ENCODE measurements at regions not wholly inside any gene's neighbourhood (a gene's known extent, or its start where the extent isn't known, plus 50 kb on each side); places are given as distances from the start of the nearest gene placed in this dataset.
"Not testable (repeated sequence)": the region's sequence is repeated elsewhere in the genome, so short reads cannot be mapped to it uniquely, and the experiment has no call there.

DNA sequence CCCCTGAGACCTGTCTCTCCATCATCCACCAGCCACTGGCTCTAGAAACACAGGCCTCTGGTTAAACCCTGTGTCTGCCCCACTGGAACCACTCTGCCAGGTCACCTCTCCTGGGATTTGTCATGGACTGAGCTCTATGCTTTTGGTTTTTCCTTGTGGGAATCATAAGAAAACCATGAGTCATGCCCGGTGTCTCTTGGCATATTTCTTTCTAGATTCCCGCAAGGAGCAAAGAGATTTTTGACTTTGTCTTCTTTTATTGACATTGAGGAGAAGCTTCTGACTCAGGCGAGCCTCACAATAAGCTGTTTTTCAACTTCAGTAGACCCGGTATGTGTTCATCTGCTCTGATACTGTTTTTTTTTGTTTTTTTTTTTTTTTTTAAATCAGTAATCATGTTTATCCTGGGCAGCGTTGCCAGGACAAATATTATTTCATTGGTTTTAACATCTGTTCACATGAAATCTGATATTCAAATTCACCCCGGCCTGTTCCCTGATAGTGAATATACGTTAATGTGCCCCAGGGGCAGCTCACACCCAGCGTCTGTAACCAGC, 207.1 kb downstream of the ACKR3 start:
- DNase-seq: no peak

DNA sequence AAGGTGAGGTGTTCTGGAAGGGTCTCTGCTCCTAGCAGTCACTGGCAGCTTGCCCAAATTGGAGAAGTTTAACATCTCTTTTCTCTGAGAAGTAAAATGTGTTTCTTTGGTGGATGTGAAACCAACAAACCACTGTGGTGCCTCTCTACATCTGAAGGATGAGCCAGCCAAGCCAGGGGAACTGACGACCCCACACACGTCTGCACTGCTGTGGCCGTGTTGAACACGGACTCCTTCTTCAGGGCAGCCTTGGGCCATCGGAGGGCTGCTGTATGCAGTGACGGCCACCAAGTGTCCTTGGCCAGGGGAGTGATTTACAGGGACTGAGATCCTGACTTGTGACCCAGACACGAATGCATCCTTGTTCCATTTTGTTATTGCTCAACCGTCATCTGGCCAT, 207.8 kb downstream of the ACKR3 start:
- no peak for DNase-seq

DNA sequence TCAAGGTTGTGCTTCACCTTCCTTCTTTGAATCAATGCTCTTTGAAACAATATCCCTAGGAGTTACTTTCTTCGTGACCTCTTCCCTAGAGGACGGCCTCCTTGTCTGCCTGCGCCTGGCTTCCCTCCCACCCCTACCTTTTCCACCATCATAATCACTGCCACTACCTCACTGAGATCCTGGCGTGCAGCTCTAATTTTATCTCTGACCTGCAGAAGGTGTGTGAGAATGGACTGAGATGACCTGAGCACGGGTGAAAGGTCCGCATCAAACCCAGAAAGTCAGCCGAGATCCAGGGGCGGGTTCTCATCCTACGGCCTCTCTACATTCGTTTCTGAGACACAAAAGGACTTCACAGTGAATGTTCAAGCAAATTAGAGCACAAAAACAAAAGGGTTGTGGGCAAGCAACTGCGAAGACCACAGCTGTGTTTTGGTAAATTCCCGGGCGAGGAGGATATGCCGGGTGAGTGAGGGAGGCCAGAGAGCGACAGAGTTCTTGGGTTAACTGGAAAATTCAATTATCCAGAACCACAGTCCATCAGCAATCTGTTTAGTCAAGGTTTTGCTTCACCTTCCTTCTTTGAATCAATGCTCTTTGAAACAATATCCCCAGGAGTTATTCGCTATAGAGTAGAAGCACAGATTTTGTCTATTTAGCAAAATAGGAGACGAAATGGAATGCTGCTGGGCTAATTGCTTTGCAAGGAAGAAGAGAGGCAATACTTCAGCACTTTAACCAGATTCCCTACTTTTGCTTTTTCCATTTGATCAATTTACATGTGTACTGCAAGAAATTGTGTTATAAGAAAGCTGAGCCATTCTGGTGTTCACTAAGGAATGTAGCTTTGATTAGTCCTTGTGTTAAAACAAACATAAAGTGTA, 212.6 kb downstream of the ACKR3 start:
- no peak for DNase-seq

DNA sequence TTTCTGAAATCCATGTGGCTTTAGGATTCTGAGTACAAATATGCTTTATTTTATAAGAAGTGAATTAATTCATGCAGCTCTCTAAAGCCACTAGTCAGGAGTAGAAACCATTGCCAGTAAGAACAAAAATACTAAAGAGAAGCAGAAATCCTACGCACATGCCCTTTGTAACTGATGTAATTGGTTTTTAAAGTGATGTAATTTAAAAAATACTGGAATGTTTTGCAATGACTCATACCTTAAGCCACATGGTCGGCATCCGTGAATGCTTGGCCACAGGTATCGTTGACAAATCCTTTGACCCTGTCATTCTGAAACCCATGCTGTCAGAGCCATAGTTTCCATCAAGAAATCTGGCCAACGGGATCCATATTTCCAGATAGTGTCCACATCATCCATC, 213.3 kb downstream of the ACKR3 start:
- DNase-seq: no peak

DNA sequence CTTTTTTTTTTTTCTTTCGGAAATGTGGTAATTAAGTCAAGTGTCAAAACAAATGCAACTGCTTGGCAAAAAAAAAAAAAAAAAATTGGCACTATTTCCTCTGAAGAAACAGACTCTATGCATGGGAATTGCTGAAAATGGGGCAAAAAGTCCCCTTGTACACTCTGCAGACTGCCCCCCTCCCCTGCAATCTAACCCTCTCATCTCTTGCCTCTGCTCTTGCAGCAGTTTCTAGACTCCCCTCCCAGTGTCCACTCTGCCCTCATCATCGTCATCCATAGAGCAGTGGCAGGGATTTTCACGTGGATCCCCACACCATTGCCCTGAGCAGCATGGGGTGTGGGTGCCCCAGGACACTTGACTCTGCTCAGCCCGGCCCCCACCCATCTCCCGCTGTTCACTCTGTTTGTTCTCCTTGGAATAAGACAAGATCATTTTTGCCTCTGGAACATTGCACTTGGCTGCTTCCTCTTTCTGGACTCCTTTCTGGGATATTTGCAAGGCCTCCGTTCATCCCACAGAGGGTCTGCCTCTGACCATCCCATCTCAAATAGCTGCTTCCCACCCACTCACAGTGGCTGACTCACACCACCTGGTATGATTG, 213.9 kb downstream of the ACKR3 start:
- DNase-seq: no peak

DNA sequence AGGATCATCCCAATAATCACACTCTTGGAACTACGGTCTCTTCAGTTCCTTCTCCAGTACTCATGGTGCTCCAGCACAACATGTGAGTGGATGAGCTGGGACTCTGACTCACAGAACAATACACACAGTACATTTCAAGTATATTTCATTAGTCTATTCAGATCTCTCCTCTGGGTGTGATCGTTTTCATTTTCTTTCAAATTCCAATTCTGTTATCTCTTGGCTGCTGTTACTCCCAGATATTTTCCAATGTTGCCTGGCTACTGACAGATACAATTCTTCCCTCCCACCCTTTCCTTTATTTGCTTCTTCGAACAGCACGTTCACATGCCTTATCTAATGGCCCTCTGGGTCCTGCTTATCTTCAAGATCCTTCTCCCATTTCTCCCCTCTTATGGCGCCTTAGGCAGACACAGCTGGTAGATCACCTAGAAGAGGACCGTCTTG, 216.0 kb downstream of the ACKR3 start:
- no peak for DNase-seq

DNA sequence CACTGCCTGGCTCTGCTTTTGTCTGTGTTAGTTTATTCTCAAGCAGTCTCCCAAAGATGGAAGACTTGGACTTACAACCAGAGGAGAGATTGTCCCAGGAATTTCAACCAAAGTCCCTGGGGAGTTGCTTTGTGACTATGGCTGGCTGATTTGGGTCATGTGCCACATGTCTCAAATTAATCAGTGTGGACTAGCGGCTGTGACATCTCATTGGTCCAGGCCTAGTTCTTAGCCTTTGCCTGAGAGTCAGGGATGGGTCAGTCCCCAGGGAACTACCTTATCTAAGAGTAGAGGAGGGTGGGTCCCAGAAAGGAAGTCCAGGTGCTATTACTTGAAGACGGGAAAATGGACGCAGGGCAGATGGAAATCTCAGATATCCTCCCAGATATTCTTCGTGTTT, 217.1 kb downstream of the ACKR3 start:
- no peak for DNase-seq

DNA sequence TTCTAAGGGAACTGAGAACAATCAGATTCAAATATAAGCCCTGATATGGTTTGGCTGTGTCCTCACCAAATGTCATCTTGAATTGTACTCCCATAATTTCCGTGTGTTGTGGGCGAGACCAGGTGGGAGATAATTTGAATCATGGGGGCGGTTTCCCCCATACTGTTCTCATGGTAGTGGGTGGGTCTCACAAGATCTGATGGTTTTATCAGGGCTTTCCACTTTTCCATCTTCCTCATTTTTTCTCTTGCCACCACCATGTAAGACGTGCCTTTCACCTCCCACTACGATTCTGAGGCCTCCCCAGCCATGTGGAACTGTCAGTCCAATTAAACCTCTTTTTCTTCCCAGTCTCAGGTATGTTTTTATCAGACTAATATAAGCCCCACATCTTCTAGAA, 217.8 kb downstream of the ACKR3 start:
- DNase-seq: not testable (repeated sequence)

DNA sequence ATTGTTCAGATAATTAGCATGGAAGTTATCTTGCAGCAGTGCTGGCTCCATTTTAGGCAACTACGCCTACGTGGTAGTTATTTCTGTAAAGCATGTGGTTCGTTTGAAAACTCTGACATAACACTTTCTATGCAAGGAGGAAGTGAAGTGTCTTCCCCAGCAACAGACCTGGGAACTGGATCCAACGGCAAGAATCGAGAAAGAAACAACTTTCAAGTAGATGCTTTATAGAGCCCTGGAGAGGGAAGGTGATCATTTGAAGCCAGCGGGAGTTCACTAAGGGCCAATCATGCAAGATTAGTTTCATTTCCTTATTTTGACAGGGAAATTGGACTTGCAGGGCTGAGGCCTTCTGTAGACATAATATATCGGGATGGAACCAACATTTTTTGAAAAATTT, 218.3 kb downstream of the ACKR3 start:
- no peak for DNase-seq

DNA sequence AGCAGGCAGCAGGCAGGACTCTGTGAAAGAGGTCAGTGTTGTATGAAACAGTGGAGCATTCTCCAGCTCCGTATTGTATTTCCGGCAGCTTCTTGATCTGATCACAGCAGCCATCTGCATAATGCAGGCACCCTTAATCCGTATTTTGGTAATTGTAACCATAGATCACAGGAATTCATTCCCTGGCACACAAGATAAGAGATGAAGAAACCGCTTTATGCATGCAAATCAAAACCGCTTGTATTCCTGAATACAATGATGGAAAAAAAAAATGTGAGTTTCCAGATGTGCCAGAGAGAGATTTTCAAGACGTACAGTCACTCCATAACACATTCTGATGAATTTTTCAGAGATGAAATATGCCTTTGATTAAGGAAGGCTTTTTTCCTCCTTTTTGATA, 221.3 kb downstream of the ACKR3 start:
- no peak for DNase-seq

DNA sequence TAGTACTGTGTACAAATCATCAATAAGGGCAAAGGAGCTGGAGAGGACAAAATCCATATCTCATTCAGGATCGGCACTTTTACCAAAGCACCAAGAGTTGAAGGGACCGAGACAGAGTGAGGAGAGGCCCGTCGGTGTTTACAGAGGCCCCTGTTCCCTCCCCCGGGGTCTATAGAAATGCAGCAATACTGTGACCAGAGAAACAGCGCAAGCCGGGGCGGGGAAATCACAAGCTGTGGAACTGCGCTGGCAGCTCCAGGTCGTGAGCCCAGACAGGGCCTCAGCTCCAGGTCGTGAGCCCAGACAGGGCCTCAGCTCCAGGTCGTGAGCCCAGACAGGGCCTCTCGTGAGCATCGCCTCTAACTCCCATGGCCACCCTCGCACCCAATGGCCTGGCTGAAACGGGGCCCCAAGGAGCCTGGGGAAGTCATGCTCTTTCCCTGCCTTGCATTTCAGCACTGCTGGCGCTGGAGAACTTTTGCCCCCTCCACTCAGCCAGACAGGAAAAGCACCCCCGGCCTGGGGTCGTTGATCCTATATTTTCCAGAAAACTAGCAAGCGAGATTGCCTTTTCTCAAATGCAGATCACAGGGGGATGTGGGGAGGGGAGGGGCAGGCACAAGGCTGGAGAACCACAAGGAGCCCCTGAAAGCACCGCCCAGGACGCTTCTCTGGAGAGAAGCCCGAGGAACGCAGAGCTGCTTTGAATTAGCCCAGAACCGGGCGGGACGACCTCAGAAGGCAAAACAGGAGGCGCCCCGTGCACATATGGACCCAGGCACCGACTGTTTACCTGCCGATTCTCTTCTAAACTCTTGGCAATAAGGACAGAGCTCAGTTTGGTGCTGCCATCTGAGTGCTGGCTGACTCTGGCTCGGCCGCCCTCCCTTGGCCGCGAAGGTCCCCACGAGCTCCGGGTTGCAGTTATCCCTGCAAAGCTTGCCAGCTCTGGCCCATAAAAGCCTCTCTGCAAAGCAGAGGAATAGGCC, 223.7 kb downstream of the ACKR3 start:
- DNase-seq: no peak

DNA sequence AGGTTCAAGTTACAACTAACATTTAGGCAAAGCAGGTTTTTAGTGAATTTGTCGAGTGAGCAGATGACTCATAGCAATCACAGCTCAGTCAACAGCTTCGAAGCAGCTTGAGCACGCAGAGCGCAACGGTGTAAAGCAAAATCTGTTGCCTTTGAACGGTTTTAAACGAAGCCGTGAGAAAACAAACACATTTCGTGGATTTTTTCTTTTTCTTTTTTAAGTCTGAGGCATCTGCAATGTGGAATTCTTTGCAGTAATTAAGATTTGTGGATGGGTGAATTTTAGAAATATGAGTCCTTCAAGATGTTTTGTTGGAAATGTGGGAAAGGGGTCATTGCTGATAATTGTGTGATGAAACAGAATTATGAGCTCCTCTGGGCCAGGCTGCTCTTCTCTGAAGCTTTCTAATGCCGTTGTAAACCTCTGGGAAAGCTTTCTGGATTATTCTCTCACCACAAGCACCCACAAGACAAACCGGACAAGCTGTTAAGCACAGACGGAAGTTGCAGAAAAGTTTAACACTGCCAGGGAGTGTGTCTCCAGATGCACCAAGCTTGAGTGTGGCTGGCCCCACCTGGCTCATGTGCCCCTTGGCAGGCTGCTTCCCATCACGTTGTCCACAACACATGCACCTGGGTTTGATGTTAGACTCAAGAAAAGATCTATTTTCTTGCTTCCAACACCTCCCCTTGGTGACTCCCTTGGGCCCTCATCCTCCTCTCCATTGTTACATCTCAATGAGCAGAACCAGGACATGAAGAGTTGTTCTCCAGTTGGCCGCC, 224.7 kb downstream of the ACKR3 start:
- DNase-seq: no peak

DNA sequence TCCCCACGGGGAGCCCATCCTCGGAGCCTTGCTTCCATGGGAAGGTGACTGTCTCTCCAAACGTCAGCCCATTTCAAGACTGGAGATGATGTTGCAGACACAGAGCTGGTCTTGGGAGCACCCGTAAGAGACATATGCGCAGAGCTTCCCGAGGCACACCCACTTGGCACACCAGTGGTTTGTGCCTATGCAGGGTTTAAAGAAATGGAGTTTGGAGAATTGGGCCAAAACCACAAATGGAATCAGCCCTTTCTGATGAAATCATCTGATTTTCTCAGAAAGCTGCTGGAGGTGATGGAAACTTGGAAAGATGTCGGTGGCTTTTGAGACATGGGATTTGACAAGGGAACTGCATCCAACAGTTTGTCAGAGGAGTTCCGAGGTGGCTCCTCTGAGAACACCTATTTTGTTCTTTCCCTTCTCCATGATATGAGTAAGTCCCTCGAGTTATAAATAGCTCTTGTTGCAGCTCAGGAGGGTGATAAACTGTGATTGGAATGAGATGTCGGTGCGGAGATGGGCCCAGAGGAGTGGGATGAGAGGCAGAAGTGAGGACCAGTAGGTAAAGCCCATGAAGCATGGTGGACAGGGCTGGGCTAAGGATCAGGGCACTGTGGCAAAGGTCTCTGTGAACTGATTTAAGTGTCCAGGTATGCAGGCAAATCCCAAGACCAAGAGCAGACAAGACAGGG, 225.7 kb downstream of the ACKR3 start:
- no peak for DNase-seq

DNA sequence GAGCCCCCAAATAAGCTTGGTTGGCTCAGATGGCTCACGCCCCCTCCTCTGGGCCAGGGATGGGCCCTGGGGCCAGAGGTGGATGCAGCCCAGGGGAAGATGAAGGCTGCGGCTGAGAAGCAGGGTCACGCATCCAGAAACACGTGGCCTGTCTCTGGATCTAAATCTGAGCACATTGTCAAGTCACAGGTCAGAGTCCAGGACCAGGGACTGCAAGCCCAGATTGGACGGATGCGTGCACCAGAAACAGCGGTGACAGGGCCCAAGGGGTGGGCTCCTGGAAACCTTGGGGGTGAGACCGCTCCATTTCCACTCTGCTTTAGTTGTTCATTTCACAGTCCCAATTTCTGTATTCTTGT, 226.2 kb downstream of the ACKR3 start:
- no peak for DNase-seq

DNA sequence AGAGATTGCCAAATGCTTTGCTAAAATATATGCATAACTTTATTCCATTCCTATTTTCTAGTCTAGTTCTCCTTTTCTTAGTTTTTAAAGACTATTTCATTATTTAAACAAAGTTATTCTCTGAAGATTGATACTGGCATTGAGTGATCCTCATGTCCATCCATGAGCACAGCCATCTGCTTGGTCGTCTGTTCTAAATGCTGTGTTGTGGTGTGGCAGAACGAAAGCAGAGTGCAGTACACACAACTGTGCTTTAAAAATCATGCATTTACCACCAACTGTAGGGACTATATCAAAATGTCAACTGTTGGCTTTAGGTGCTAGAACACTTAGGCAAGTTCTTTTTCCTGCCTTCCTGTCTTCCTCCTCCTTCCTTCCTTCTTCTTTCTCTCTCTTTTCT, 226.6 kb downstream of the ACKR3 start:
- no peak for DNase-seq

DNA sequence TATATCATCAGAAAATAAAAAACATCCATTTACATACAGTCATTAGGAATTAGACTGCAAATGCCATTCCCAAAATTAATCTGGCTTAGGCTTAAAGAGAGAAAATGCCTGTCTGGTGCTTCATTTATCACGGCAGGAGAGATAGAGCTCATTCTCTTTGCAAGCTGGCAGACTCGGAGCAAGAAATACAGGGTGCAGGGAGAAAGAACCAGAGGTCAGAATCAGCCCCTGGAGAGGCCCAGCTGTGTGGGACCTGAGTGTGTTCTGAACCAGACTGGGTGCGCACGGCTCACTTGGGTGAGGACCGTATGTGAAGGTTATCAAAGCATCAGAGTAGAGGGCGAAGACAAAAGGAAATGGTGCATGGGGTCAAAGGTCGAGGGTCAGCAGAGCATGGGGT, 227.8 kb downstream of the ACKR3 start:
- DNase-seq: no peak

DNA sequence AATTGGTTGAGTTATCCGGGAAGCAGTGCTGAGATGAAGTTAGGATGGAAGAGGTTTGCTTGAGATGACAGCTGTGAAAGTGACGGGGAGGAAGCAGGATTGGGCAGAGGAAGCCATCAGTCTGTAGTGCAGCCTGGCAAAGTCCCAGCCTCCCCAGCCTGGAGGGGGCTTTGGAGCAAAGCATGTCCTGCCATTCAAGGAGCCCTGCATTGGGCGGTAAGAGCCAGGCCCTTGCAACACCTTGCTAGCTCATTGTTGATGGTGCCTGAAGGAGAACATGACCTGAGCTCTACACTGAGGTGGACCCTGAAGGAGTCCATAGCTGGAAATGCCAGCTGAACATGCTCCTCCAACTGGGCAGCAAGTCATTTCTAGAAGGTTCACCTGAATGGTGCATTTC, 228.9 kb downstream of the ACKR3 start:
- no peak for DNase-seq

DNA sequence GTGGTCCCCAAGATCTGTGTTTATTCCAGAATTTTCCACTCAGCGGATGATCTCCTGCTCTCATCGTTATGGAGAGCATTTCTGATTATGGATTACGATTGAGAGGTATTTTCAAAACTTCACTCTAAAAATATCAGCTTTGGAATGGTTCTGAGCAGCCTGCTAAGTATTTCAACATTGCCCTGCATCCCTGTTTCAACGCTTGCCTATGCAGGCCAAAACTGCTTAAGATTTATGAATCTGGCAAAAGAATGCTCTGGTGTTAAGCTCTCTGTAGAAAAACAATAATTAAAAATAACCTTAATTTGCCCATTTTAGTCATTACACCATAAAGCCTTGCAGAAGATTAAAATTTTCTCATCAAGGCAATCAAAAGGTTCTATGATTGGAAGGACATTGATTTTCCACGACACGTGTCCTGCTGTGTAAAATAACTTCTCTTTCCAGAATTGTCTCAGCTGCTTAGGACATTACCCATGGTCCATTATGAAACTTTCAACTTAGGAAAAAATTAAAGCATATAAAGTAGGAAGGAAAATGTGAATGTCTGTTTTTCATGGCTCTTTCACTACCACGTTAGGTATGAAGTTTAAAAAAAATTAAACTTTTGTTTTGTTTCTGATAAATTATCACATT, 229.9 kb downstream of the ACKR3 start:
- DNase-seq: no peak

DNA sequence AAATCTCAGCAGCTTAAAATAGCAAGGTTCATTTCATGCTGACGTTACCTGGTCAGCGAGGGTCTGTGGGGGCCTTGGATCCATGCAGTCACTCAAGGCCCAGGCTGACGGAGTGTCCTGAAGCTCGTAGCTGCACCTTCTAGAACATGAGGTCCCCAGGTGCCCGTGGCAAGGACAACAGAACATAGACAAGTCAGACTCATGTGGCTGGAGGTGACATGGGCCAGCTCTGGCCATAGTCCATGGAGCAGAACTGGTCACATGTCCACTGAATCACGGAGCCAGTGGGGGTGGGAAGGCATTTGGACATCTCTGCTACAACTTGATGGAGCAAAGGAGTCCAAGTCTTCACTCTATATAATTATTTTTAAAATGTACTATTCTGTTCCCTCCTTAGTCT, 233.2 kb downstream of the ACKR3 start:
- no peak for DNase-seq

DNA sequence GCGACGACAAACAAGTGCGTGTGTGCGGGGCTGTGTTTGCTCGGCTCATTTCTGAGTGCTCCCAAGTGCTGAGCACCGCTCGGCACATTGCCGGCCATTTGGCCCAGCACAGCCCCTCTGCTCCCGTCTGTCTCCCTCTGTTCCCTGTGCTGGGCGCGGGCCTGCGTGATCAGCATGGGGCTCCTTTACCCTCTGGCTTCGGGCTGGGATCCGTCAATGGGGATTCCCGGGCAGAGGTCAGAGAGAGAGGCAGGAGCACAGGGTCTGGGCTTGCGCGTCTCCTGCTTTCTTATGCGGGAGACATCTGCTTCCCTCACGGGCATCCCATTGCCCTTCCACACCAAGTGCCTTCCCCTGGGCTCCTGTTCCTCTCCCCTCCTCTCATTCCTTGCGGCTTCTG, 234.0 kb downstream of the ACKR3 start:
- no peak for DNase-seq

Data from AML-193 (cell line).